H1 (cell line): ENCODE measurements at regions not wholly inside any gene's neighbourhood (a gene's known extent, or its start where the extent isn't known, plus 50 kb on each side); places are given as distances from the start of the nearest gene placed in this dataset.

Experiments
- CTCF ChIA-PET: fragments of 300-600 bp; sonication (Branson Sonifier 250); formaldehyde crosslinking; loops from one replicate; lab custom pipeline; 2021; ENCODE audit not compliant: partially characterized antibody; lab: Charles Lee
- POLR2A ChIA-PET: fragments of 300-600 bp; sonication (Branson Sonifier 250); formaldehyde crosslinking; loops from one replicate; lab custom pipeline; 2021; ENCODE audit warnings: inconsistent platforms; ENCODE audit not compliant: partially characterized antibody; lab: Charles Lee
- DNase-seq, 2 experiments: peaks; one replicate each; pipeline versions ENCODE4 v3.0.0 to v3.0.0-alpha.2; 2010 to 2022; ENCODE audit warnings: low spot score in 2 of 2, low read depth in 1 of 2, mixed read lengths in 1 of 2
- FAIRE-seq: peaks from 2 replicates; lab custom pipeline; 2011; peaks lifted over from hg19 to GRCh38; lab: Jason Lieb, UNC
- H2AFZ ChIP-seq: 2 replicates; pipeline ENCODE4 v1.8.1; 2012; ENCODE audit warnings: low read length, inconsistent platforms
- H2AK5ac ChIP-seq: 2 replicates; pipeline ENCODE4 v1.6.1; 2013; ENCODE audit warnings: low read depth, low read length
- H2BK120ac ChIP-seq: replicated peaks from 2 replicates; pipeline ENCODE3; 2013; ENCODE audit warnings: low read depth, low read length, inconsistent platforms
- H2BK12ac ChIP-seq: 2 replicates; pipeline ENCODE4 v1.6.1; 2013; ENCODE audit warnings: low read depth, low read length
- H2BK15ac ChIP-seq: 2 replicates; pipeline ENCODE4 v1.6.1; 2013; ENCODE audit warnings: low read length
- H2BK20ac ChIP-seq: 2 replicates; pipeline ENCODE4 v1.6.1; 2013; ENCODE audit warnings: low read length
- H2BK5ac ChIP-seq: 2 replicates; pipeline ENCODE4 v1.6.1; 2013; ENCODE audit warnings: low read depth, low read length
- H3K14ac ChIP-seq: 2 replicates; pipeline ENCODE4 v1.6.1; 2013; ENCODE audit warnings: inconsistent platforms; ENCODE audit not compliant: insufficient read length
- H3K18ac ChIP-seq: 2 replicates; pipeline ENCODE4 v1.6.1; 2013; ENCODE audit warnings: low read length; ENCODE audit errors: extremely low read depth
- H3K23ac ChIP-seq: 2 replicates; pipeline ENCODE4 v1.6.1; 2013; ENCODE audit warnings: inconsistent platforms; ENCODE audit not compliant: insufficient read length
- H3K23me2 ChIP-seq: 2 replicates; pipeline ENCODE4 v1.6.1; 2013; ENCODE audit warnings: low read depth, low read length
- H3K27ac ChIP-seq: 2 replicates; pipeline ENCODE4 v1.6.1; 2011; ENCODE audit warnings: low read depth, low read length, inconsistent platforms
- H3K27me3 ChIP-seq, 4 experiments: replicated peaks in 1 of 4; 1 replicate in 1 of 4; 2 replicates in 3 of 4; pipeline versions ENCODE4 v1.6.1 to v1.8.1; 2011 to 2013; ENCODE audit warnings: low read length in 3 of 4, mild to moderate bottlenecking in 3 of 4, inconsistent platforms in 2 of 4, mixed read lengths in 2 of 4, moderate library complexity in 1 of 4; ENCODE audit not compliant: control insufficient read depth in 3 of 4, insufficient read depth in 3 of 4; ENCODE audit errors: extremely low read depth in 1 of 4
- H3K36me3 ChIP-seq, 4 experiments: 2 replicates each; pipeline versions ENCODE4 v1.6.1 to v1.8.1; 2011 to 2013; ENCODE audit warnings: mild to moderate bottlenecking in 4 of 4, low read length in 3 of 4, moderate library complexity in 2 of 4, control low read depth in 1 of 4, inconsistent platforms in 1 of 4; ENCODE audit not compliant: insufficient read depth in 4 of 4, control insufficient read depth in 2 of 4
- H3K4ac ChIP-seq: replicated peaks from 2 replicates; pipeline ENCODE3; 2013; ENCODE audit warnings: low read length, low read depth, mixed read lengths, inconsistent platforms; ENCODE audit not compliant: insufficient read length
- H3K4me1 ChIP-seq, 4 experiments: replicated peaks in 1 of 4; 1 replicate in 1 of 4; 2 replicates in 3 of 4; pipeline versions ENCODE4 v1.6.1 to v1.8.1; 2011 to 2013; ENCODE audit warnings: low read length in 3 of 4, inconsistent platforms in 2 of 4, mixed read lengths in 1 of 4; ENCODE audit not compliant: insufficient read depth in 4 of 4, control insufficient read depth in 3 of 4
- H3K4me2 ChIP-seq, 2 experiments: 2 replicates each; pipeline versions ENCODE4 v1.6.1 to v1.8.1; 2011 to 2013; ENCODE audit warnings: low read depth in 2 of 2, low read length in 2 of 2, control low read depth in 1 of 2, inconsistent platforms in 1 of 2, mild to moderate bottlenecking in 1 of 2; ENCODE audit not compliant: insufficient read depth in 1 of 2
- H3K4me3 ChIP-seq, 4 experiments: fragments of 200-600, 300-600 bp in 1 of 4; sonication (generic), shearing (Covaris generic), sonication (Bioruptor Twin) in 1 of 4; 2 replicates each; pipeline versions ENCODE4 v1.5.1 to v1.8.1; 2011 to 2016; ENCODE audit warnings: low read length in 4 of 4, low read depth in 3 of 4, control low read depth in 2 of 4, inconsistent platforms in 2 of 4, mild to moderate bottlenecking in 2 of 4, mixed read lengths in 1 of 4, moderate library complexity in 1 of 4; ENCODE audit not compliant: insufficient read depth in 2 of 4; ENCODE audit errors: extremely low read depth in 1 of 4
- H3K56ac ChIP-seq: replicated peaks from 2 replicates; pipeline ENCODE3; 2013; ENCODE audit warnings: low read depth, mild to moderate bottlenecking, mixed read lengths, low read length, inconsistent platforms; ENCODE audit not compliant: insufficient read length
- H3K79me1 ChIP-seq: 2 replicates; pipeline ENCODE4 v1.6.1; 2013; ENCODE audit warnings: low read depth, low read length, control low read depth
- H3K79me2 ChIP-seq, 2 experiments: 2 replicates each; pipeline versions ENCODE4 v1.6.1 to v1.8.1; 2012 to 2013; ENCODE audit warnings: low read length in 2 of 2, mild to moderate bottlenecking in 2 of 2, inconsistent platforms in 1 of 2; ENCODE audit not compliant: insufficient read depth in 2 of 2, control insufficient read depth in 1 of 2
- H3K9ac ChIP-seq, 4 experiments: replicated peaks in 1 of 4; 1 replicate in 1 of 4; 2 replicates in 3 of 4; pipeline versions ENCODE4 v1.6.1 to v1.8.1; 2011 to 2013; ENCODE audit warnings: low read depth in 3 of 4, low read length in 3 of 4, control low read depth in 2 of 4, mild to moderate bottlenecking in 2 of 4, moderate library complexity in 2 of 4, inconsistent platforms in 1 of 4; ENCODE audit errors: extremely low read depth in 1 of 4
- H3K9me3 ChIP-seq, 2 experiments: 2 replicates each; pipeline versions ENCODE4 v1.6.1 to v1.8.1; 2012 to 2013; ENCODE audit warnings: mild to moderate bottlenecking in 2 of 2, moderate library complexity in 2 of 2, control low read depth in 1 of 2, inconsistent platforms in 1 of 2, low read depth in 1 of 2, low read length in 1 of 2, mixed read lengths in 1 of 2; ENCODE audit not compliant: insufficient read depth in 2 of 2
- H4K20me1 ChIP-seq, 2 experiments: replicated peaks in 1 of 2; 2 replicates each; pipeline versions ENCODE3 to v1.8.1; 2011 to 2013; ENCODE audit warnings: inconsistent platforms in 2 of 2, low read length in 2 of 2, mild to moderate bottlenecking in 1 of 2; ENCODE audit not compliant: insufficient read depth in 2 of 2, control insufficient read depth in 1 of 2
- H4K5ac ChIP-seq: 2 replicates; pipeline ENCODE4 v1.6.1; 2013; ENCODE audit warnings: low read length, low read depth, mixed read lengths, inconsistent platforms; ENCODE audit not compliant: insufficient read length
- H4K8ac ChIP-seq: 2 replicates; pipeline ENCODE4 v1.8.0; 2013; ENCODE audit warnings: mild to moderate bottlenecking, moderate library complexity, low read length, inconsistent platforms; ENCODE audit not compliant: insufficient read depth; ENCODE audit errors: extremely low read depth
- H4K91ac ChIP-seq: replicated peaks from 2 replicates; pipeline ENCODE3; 2013; ENCODE audit warnings: low read length, mixed read lengths, inconsistent platforms; ENCODE audit not compliant: insufficient read length
- BCL11A ChIP-seq, 2 experiments: IDR thresholded peaks; one replicate each; pipeline ENCODE4 v1.6.1; 2011; ENCODE audit warnings: low read depth in 2 of 2, low read length in 2 of 2, mild to moderate bottlenecking in 2 of 2
- BRCA1 ChIP-seq: IDR thresholded peaks from 2 replicates; pipeline ENCODE4 v1.6.1; 2012; ENCODE audit warnings: low read depth, low read length, improper control_type of control experiment
- CEBPB ChIP-seq: IDR thresholded peaks from 2 replicates; pipeline ENCODE4 v1.6.1; 2012; ENCODE audit warnings: low read depth, low read length
- CTBP2 ChIP-seq: IDR thresholded peaks from 2 replicates; pipeline ENCODE4 v1.7.0; 2011; ENCODE audit warnings: borderline replicate concordance, mild to moderate bottlenecking, moderate library complexity, mixed read lengths, low read length; ENCODE audit not compliant: insufficient read depth, insufficient read length
- EP300 ChIP-seq, 2 experiments: IDR thresholded peaks; 1 replicate in 1 of 2; 2 replicates in 1 of 2; pipeline ENCODE4 v1.6.1; 2011 to 2012; ENCODE audit warnings: low read depth in 2 of 2, low read length in 2 of 2, mild to moderate bottlenecking in 2 of 2, borderline replicate concordance in 1 of 2, inconsistent platforms in 1 of 2, moderate library complexity in 1 of 2
- KDM1A ChIP-seq: fragments of 200-600, 300-600 bp; sonication (generic); IDR thresholded peaks from 2 replicates; pipeline ENCODE4 v1.7.1; 2016; ENCODE audit warnings: mild to moderate bottlenecking, low read length, borderline replicate concordance
- KDM5A ChIP-seq: fragments of 200-600 bp; IDR thresholded peaks from 2 replicates; pipeline ENCODE4 v1.7.1; 2012; ENCODE audit warnings: mild to moderate bottlenecking, low read length, inconsistent platforms, mixed read lengths
- MAFK ChIP-seq: IDR thresholded peaks from 2 replicates; pipeline ENCODE4 v1.6.1; 2012; ENCODE audit warnings: low read depth, mild to moderate bottlenecking, improper control_type of control experiment, low read length
- NRF1 ChIP-seq: IDR thresholded peaks from 2 replicates; pipeline ENCODE4 v1.6.1; 2011; ENCODE audit warnings: mild to moderate bottlenecking, low read depth, low read length, improper control_type of control experiment
- RNF2 ChIP-seq: fragments of 200-900, 300-1000 bp; sonication (generic); IDR thresholded peaks from 2 replicates; pipeline ENCODE4 v1.7.1; 2016; ENCODE audit warnings: borderline replicate concordance, low read depth, mild to moderate bottlenecking, antibody characterized with exemption, low read length; ENCODE audit not compliant: poor library complexity, severe bottlenecking; ENCODE audit errors: missing control alignments
- SP2 ChIP-seq: IDR thresholded peaks from 2 replicates; pipeline ENCODE4 v1.6.1; 2012; ENCODE audit warnings: mild to moderate bottlenecking, low read length, inconsistent platforms
- TAF1 ChIP-seq: IDR thresholded peaks from 2 replicates; pipeline ENCODE4 v1.6.1; 2011; ENCODE audit warnings: mild to moderate bottlenecking, low read depth, low read length
- TEAD4 ChIP-seq: IDR thresholded peaks from 2 replicates; pipeline ENCODE4 v1.6.1; 2012; ENCODE audit warnings: low read depth, low read length, inconsistent platforms, mixed read lengths
- USF2 ChIP-seq: IDR thresholded peaks from 2 replicates; pipeline ENCODE4 v1.6.1; 2011; ENCODE audit warnings: low read length, improper control_type of control experiment
- WGBS, 2 experiments: shearing (Covaris generic) in 1 of 2; methylation state at CpG; one replicate each; pipeline versions ENCODE4 v1.1.6 to v1.1.7; 2013 to 2015; ENCODE audit warnings: low lambda C conversion rate in 2 of 2, mixed read lengths in 2 of 2, inconsistent platforms in 1 of 2, low coverage in 1 of 2, missing lambda C conversion rate in 1 of 2; ENCODE audit not compliant: insufficient replicate concordance in 2 of 2, insufficient coverage in 1 of 2, insufficient read length in 1 of 2; ENCODE audit errors: extremely low coverage in 1 of 2, missing lambda C conversion rate in 1 of 2; 5-methylcytosine and 5-hydroxymethylcytosine counted together

- Histone ChIP-seq H3K36me3 (no peaks in the 10 kb centered on the region; a peak in 1 of 8 replicates), H2AK5ac (no peak overlapping the region), H3K27ac (no peak overlapping the region), H3K79me1 (no peaks in the 10 kb centered on the region), H3K14ac (no peak overlapping the region), H2AFZ (no peak overlapping the region), H3K4me1 (no peaks in the 10 kb centered on the region), H2BK120ac (no peak overlapping the region), H3K4ac (no peak overlapping the region), H4K91ac (no peak overlapping the region), H3K27me3 (no peaks in the 10 kb centered on the region), H3K23me2 (no peaks in the 10 kb centered on the region), H3K4me3 (no peak overlapping the region), H3K23ac (no peak overlapping the region), H3K9ac (no peak overlapping the region), H2BK12ac (no peak overlapping the region), H4K8ac (no peak overlapping the region), H2BK20ac (no peak overlapping the region), H4K20me1 (no peaks in the 10 kb centered on the region), H3K4me2 (no peak overlapping the region), H3K18ac (no peak overlapping the region), H3K56ac (no peak overlapping the region), H2BK5ac (no peak overlapping the region), H2BK15ac (no peak overlapping the region), H3K79me2 (no peaks in the 10 kb centered on the region), H4K5ac (no peak overlapping the region), H3K9me3 (no peaks in the 10 kb centered on the region)
- DNase-seq (no peak), FAIRE-seq (no peak)
- POLR2A ChIA-PET = no interaction called here
- WGBS, 2 experiments = 83% methylated on average over 2 of the region's 2 CpGs; no CpG with 5 or more reads in 1 of the 2 experiments
- CTCF ChIA-PET = no interaction called here
- TF ChIP-seq BRCA1 (no peak), KDM1A (no peak), USF2 (no peak), CTBP2 (no peak), NRF1 (no peak), TEAD4 (no peak), BCL11A (IDR thresholded peaks at IDR 0.05; ENCODE audit: low read depth in 2 of 2, low read length in 2 of 2) (no peak), MAFK (no peak), KDM5A (no peak), SP2 (no peak), CEBPB (no peak), EP300 (IDR thresholded peaks at IDR 0.05; ENCODE audit: borderline replicate concordance in 1 of 2, low read depth in 2 of 2, low read length in 2 of 2) (no peak), TAF1 (no peak), RNF2 (no peak)
Observed at GRCh38 chr2:145088756-145089155, 568.8 kb upstream of the ZEB2 start.
